Kasumi-1 (cell line): ENCODE measurements at regions not wholly inside any gene's neighbourhood (a gene's known extent, or its start where the extent isn't known, plus 50 kb on each side); places are given as distances from the start of the nearest gene placed in this dataset.

Source experiments
- DNase-seq, 2 experiments: peaks; one replicate each; lab custom pipeline; 2025; lab: John Stamatoyannopoulos, UW

- no peak for DNase-seq
Observed at GRCh38 chr1:229183588-229183987, 87.3 kb upstream of the RAB4A start.

GRCh38 chr1:229184066-229184465 is 86.8 kb upstream of the RAB4A start:
- no peak for DNase-seq

GRCh38 chr1:229185963-229186362 is 84.9 kb upstream of the RAB4A start:
- DNase-seq: no peak

GRCh38 chr1:229186373-229187056 is 84.4 kb upstream of the RAB4A start:
- DNase-seq: no peak

GRCh38 chr1:229190057-229190575 is 80.8 kb upstream of the RAB4A start:
- no peak for DNase-seq

- DNase-seq: no peak
Observed at GRCh38 chr1:229191066-229191674, 79.7 kb upstream of the RAB4A start.

GRCh38 chr1:229192031-229192430 is 78.9 kb upstream of the RAB4A start:
- no peak for DNase-seq

GRCh38 chr1:229192853-229193252 is 78.1 kb upstream of the RAB4A start:
- DNase-seq: no peak

GRCh38 chr1:229194096-229194495 is 76.8 kb upstream of the RAB4A start:
- DNase-seq: no peak

GRCh38 chr1:229195246-229195645 is 75.7 kb upstream of the RAB4A start:
- DNase-seq: no peak

- DNase-seq: no peak
Observed at GRCh38 chr1:229196404-229197264, 74.3 kb upstream of the RAB4A start.

- no peak for DNase-seq
Observed at GRCh38 chr1:229197265-229197585, 73.7 kb upstream of the RAB4A start.

- DNase-seq: no peak
Observed at GRCh38 chr1:229199261-229200243, 71.4 kb upstream of the RAB4A start.

- no peak for DNase-seq
Observed at GRCh38 chr1:229203030-229203751, 67.7 kb upstream of the RAB4A start.

GRCh38 chr1:229203991-229204632 is 66.8 kb upstream of the RAB4A start:
- no peak for DNase-seq

- DNase-seq: no peak
Observed at GRCh38 chr1:229204921-229205777, 65.8 kb upstream of the RAB4A start.

- DNase-seq: no peak
Observed at GRCh38 chr1:229205854-229206253, 65.1 kb upstream of the RAB4A start.

GRCh38 chr1:229207916-229208315 is 63.0 kb upstream of the RAB4A start:
- DNase-seq: no peak

- DNase-seq: no peak
Observed at GRCh38 chr1:229208481-229208880, 62.4 kb upstream of the RAB4A start.

- no peak for DNase-seq
Observed at GRCh38 chr1:229209386-229209785, 61.5 kb upstream of the RAB4A start.
